HG02642 (cell line): ENCODE measurements at regions not wholly inside any gene's neighbourhood (a gene's known extent, or its start where the extent isn't known, plus 50 kb on each side); places are given as distances from the start of the nearest gene placed in this dataset.
"Not testable (repeated sequence)": the region's sequence is repeated elsewhere in the genome, so short reads cannot be mapped to it uniquely, and the experiment has no call there.

Source experiments
- ATAC-seq: cut with Tn5 transposase; IDR thresholded peaks from one replicate; pipeline ENCODE4 v1.9.1; 2021; ENCODE audit warnings: mild to moderate bottlenecking; ENCODE audit not compliant: unreplicated experiment, poor library complexity

DNA sequence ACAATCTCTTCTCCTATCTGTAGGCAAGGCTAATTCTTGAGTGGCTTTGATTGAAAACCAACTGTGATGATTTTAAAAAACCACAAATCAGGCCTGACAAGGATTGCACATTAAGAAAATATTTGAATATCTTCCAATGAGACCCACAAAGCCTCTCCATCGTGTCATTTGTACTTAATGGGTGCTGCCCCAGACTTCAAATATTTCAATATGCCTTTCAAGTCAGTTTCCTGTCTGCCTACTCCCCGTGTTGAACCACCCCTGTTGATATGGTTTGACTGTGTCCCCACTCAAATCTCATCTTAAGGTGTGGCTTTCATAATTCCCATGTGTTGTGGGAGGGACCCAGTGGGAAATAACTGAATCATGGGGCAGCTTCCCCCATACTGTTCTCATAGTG lies 159.7 kb upstream of the EGLN3 start:
- no peak for ATAC-seq

DNA sequence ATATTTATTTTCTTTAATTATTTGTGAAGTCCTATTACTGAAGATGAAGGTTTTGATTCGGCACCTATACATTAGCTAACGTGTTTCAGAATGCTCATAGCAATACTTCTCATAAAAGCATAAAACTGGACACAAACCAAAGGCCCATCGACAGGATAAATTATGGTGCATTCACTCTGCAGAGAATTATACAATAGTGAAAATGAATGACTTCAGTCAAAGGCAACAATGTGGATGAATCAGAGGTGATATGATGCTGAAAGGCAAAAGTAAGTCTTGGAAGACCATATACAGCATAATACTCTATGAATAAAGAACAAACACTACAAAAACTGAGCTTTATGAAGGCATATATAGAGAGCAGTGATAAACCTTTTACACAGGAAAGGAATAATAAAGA lies 156.6 kb upstream of the EGLN3 start:
- no peak for ATAC-seq

DNA sequence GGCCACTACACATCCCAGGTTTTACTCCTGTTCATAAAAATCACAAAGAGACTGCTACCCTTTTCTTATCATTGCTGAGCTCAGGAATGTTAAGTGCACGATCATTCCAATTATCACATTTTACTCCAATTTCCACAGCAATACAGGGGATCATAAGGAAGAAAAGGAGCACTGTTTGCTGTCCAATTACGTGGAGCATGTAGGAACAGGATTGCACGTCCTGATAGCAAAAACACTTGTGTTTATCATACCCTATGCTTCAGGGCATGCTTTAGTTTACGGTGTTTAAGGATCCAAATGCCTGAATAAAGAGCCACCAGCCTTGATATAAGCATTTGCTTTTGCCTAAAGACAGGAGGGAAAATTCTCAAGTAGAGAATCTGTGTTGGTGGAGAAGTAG lies 155.4 kb upstream of the EGLN3 start:
- no peak for ATAC-seq

DNA sequence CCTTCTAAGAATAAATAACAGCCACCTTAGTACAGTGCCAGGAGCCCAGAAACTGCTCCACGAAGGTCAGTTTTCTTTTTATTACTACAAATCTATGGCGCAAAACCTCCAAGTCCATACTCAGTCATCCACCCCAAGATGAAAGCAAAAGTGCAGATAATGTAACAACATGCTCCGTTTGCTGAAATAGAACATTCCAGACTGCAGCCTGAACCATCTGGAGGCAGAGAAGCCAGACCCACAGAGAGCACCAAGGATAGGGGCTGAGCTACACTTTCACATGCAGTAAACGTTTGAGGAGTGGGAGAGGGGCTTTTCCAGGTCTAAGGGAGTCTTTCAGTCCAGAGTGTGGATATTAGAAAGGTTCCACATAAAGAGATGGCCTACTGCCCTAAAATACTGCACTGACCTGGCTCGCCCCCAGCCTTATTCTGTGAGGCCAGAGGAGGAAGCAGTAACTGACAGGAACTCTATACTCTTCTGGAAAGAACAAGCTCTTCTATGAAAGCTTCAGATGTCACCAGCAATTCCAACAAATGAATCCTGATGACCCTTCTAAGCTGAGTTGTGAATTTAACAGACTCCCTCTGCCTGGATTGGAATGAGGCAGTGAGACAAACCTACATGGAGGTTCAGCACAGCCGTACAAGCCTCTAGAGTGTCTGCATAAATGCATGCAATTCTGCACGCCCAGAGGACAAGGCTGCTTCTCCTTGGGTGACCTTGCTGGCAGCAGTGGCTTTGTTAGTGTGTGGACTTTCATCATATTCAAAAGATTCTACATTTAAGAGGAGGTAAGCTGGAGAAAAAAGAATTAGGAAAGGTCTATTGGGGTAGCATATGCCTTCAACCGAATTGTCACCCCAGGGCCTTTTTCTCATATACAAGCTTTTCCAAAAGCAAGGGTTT lies 153.9 kb upstream of the EGLN3 start:
- no peak for ATAC-seq

DNA sequence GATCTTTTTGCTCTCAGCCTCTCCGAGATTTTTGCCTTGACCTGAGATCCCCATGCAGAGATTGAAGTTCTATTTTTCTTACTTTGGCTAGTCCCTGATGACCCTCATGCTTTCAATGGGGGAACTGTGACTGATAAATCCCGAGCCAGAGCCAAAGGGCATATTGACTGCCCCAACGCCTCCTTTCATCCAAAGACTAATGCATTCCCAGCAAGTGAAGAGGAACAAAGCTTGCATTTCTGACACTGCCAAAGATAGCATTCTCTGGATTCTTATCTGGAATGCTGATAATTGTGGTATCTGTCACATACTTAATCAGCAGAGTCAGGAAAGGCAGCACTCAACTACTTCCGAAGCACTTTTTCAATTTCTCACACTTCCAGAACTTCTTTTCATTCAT lies 152.3 kb upstream of the EGLN3 start:
- no peak for ATAC-seq

DNA sequence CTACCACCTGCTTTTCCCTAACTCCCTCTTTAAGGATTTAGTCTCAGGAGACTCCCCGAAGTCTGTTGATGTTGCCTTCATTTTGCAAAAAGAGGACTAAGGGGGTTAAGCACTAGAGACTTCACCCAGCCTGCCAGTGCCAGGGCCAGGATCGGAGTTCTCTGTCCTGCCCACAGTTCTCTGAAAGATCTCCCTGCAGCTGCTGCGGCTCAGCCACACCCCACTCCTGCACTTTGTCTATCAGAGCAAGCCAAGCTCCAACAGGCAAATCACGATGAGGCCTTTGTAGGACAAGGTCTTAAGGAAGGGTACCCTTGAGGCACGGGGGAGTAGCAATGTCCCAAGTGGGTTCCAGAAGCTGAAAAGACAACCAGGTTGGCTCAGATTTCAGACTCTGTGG lies 148.8 kb upstream of the EGLN3 start:
- no peak for ATAC-seq

DNA sequence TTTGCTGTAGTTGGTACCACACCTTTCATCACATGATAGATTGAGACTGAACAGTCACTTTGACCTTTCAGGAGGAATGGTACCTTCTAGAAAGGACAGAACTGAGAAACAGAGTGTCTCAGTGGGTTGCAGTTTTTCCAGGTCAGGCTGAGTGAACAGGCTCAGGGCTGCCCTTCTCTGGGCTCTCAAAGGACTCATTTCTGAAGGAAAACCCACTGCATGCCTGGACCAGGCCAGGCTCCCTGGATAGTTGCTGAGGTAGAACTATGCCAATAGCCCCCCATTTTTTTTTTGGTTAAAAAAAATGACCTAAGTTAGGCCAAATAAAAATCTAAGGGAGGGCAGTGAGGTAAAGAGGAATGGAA lies 148.1 kb upstream of the EGLN3 start:
- ATAC-seq = no peak

DNA sequence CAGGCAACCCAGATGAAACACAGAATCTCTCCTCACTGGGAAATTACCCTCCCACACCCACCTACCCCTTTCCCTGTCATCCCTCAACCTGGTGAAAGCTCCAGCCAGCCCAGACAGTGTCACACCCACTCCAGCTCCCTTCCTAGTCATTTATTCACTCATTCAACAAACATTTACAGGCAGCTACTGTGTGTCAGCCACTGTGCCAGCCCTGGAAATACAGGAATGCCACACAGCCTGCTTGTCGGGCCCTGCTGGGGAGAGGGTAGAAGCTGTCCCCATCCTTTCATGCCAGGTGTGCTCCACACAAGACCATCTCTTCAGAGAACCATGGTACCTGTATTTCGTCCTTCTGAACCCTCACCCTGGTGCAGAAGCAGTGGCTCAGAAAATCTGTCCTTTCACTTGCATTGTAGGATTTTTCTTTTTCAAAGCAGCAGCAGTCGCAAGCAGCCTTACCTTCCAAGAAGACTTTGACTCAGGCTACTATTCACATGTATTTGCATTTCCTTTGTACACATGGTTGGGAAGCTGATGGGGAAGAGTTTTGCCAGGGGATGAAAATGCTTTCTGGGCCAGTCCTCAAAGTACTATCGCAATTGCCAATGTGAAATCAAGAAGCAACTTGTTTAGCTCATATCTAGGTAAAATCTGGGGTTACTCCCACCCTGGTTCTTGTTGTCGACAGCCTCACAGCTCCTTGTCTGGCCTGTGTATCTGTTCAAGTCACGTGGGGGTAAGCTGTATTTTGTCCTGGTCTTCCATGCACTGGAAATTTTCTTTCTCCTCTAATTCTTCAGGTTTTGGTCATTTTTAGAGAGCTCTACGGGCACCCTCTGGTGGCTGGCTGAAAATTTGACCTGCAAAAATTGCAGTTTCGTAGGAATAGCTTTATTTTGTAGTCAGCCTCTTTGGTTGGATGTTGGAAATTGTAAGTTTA lies 147.4 kb upstream of the EGLN3 start:
- no peak for ATAC-seq

DNA sequence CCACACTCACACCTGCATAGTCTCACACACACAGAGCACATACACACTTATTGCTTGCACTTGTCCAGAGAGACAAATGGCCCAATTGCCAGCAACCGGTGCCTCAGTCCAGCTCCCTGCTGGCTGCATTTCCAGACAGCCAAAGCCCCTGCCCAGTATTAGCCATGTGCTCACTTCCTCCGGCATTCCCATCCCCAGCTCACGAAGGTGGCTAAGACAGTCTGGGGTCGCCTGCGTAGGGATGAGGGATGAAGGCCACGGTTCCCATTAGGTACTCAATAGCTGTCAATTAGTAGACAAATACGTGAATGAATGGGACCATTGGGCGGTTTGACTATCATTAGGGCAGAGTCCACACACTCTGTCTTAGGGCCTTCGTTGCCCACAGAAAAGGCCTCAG lies 146.8 kb upstream of the EGLN3 start:
- no peak for ATAC-seq

DNA sequence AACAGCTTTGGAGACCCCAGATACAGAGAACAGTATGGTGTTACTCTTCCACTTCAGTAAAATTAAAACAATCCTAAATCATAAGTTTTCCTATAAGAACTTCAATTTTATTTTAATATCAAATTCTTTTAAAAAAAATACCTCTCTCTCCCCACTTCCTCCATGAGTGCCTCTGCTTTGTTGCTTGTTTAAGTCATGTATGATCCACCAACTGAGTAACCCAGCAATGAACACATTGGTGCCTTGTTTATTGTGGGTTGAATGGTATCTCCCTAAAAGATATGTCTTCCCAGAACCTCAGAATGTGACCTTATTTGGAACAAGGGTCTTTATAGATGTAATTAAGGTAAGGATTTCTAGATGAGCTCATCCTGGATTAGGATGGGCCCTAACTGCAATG lies 143.5 kb upstream of the EGLN3 start:
- no peak for ATAC-seq

DNA sequence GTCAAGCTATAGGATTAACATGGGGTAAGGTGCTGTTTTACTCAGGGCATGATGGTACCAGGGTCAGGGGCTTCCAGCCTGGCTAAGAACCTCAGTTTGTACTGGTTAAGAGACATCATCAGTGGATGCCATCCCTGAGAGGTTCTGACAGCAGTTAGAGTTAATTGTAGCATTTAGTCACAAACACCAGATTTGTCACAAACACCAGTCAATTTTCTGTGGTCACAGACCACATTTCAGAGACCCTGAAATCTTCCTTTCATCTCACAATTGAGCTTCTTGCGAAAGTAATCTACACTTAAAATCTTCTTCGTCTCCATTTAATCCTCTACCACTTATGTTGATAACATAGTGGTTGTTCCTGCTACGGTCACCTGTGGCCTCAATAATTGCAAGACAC lies 143.0 kb upstream of the EGLN3 start:
- ATAC-seq = no peak

DNA sequence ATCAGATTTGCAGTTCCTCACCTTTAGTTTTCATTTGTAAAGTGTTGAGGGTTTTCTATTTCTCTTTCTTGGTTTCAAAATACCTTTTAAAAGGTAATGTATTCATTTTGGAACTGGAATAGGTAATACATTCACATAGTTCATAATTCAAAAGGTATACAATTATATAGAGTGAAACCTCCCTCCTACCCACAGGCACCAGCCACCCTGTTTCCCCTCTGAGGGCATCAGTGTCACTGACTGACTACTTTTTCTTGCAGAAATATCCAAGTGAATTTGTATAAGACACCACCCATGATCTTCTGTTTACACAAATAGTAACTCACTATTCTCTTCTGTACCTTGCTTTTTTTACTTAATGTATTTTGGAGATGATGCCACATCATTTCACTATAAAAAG lies 139.6 kb upstream of the EGLN3 start:
- no peak for ATAC-seq

DNA sequence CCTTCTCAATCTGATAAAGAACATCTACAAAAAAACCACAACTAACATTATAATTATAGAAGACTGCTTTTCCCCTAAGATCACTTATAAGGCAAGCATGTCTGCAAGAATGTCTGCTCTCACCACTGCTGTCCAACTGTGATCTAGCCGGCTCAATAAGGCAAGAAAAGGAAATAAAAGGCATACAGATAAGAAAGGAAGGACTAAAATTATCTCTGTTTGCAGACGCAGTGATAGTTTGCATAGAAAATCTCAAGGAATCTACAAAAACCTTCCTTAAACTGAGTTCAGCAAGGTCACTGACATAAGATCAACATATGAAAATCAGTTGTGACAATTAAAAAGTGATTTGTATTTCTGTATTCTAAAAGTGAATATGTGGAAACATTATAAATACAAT lies 138.0 kb upstream of the EGLN3 start:
- no peak for ATAC-seq

DNA sequence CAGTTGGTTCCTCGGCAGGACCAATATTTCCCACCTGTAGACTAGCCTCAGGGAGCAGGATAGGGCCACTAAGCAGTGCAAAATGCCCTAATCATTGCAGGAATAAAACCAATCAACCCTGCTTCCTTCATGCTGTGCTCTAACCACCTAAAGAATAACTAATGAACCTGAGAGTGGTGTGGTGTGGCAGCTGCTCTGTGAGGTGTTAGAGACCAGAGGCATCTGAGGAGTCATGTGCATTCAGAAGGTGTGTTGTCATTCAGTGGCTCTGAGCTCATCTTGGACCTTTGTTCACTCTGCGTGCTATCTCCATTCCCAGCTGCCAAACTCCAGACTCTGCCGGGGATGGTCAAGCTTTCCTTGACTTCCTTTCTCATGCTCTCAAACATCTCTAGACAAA lies 136.7 kb upstream of the EGLN3 start:
- no peak for ATAC-seq

DNA sequence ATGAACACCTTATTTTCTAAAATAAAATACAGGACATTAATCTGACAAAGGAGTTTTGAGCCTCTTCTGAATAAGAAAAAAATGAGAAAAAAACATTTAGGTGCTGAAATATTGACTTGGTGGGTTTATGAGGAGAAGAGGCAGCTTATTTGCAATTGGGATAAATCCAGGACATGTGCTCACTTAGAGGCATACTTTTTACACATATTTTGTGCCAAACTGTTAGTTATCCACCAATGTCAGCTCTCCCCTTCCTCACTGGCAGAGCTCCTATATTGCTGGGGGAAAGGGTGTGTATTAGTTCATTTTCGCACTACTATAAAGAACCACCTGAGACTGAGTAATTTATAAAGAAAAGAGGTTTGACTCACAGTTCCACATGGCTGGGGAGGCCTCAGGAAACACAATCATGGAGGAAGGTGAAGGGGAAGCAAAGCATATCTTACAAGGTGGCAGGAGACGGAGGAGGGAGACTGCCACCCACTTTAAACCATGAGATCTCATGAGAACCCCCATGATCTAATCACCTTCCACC lies 135.4 kb upstream of the EGLN3 start:
- ATAC-seq = no peak

DNA sequence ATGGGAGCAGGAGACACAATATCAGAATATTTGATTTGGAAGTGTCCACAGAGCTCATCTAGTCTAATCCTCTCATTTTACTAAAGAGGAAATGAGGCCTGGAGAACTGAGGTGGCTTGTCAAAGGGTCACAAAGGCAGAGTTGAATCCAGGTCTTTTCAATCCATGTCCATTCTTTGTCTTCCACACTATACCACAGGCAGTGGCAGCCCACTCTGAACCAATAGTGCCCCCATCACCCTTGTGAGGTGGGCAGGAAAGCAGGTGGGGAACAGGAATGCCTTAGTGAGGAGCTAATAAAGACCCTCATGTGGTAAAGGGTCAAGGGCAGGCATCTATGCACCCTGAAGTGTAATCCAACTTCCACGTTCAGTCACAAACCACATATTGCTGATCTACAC lies 134.8 kb upstream of the EGLN3 start:
- ATAC-seq = no peak

DNA sequence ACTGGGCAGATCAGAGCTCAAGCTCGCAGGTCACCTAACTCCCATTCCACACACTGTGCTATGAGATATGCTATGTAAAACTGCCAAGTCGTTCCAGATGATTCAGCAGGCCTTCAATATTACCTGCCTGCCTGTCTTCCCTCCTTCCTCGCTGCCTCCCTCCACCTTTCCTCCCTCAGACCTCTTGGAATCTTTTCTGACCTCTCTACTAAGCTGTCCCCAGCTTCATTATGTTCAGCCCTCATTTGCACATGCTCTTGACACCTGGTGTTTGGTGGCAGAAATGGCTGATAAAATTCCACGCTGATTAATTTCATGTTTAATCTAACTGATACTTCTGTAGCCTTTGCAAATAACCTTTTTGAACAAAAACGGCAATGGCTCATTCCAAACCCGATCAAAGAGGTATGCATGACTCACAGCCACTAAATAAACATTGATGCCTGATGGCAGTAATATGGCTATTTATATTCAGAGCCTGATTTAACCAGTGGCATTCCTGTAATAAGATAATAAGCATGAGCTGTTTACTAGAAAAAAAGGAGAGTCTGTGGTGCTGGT lies 130.8 kb upstream of the EGLN3 start:
- no peak for ATAC-seq

DNA sequence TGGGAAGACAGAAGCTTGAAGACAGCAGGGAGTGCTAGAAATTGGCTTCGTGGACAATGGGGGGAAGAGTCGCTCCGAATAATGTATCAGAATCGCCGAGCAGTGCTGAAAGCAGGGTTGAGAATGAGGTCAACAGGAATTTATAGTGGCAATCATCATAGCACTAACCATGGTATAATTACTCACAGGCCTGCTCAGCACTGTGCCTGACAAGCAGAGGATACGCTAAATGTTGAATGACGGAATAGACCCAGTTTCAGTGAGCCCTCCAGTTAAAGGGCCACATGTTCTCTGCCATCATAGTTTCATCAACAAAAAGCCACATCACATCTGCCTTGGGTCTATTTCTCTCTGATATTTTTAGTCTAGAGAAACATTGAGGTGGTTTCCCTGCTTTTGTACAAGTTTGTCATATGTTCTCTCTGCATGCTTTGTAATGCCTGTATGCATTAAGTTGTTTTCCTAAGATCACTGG lies 130.3 kb upstream of the EGLN3 start:
- ATAC-seq = no peak

DNA sequence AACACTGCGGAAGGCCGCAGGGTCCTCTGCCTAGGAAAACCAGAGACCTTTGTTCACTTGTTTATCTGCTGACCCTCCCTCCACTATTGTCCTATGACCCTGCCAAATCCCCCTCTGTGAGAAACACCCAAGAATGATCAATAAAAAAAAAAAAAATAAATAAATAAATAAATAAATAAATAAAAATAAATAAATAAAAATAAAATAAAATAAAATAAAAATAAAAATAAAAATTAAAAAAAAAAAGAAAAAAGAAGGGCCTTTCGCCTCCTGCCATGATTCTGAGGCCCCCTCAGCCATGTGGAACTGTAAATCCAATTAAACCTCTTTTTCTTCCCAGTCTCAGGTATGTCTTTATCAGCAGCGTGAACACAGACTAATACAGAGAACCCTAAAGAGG lies 128.8 kb upstream of the EGLN3 start:
- ATAC-seq = not testable (repeated sequence)

DNA sequence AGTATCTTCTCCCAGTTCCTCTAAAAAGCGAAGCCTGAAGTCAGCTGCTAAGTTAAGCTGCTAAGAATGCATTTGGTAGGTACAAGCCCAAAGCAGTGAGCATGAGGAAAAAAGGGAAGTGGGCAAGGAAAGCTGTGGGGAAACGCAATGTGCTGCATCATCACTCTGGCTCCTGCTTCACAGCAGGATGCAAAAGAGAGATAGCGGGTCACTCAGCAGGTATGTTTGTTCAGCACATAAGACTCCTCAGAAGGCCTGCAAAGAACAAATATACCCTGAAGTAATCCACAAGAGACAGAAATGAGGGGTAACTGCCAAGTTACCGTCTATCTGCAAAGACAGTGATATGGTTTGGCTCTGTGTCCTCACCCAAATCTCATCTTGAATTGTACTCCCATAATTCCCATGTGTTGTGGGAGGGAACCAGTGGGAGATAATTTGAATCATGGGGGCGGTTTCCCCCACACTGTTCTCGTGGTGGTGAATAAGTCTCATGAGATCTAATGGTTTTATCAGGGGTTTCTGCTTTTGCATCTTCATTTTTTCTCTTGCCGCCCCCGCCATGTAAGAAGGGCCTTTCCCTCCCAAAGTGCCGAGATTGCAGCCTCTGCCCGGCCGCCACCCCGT lies 127.4 kb upstream of the EGLN3 start:
- no peak for ATAC-seq
